Neural crest cell (in vitro differentiated cells): ENCODE measurements at regions not wholly inside any gene's neighbourhood (a gene's known extent, or its start where the extent isn't known, plus 50 kb on each side); places are given as distances from the start of the nearest gene placed in this dataset.

Experiments used
- DNase-seq: peaks from one replicate; pipeline ENCODE4 v3.0.0; 2021; ENCODE audit warnings: low read depth, mixed read lengths, low spot score
- H3K27ac Mint-ChIP-seq: one replicate; pipeline ENCODE4 v1.8.0; 2021; ENCODE audit warnings: mild to moderate bottlenecking, mixed read lengths; ENCODE audit not compliant: unreplicated experiment
- H3K27me3 Mint-ChIP-seq: 2 replicates; pipeline ENCODE4 v1.8.0; 2021; ENCODE audit warnings: low read depth, mild to moderate bottlenecking, mixed read lengths
- H3K36me3 Mint-ChIP-seq: 2 replicates; pipeline ENCODE4 v1.8.0; 2021; ENCODE audit warnings: low read depth, mild to moderate bottlenecking, mixed read lengths
- H3K4me1 Mint-ChIP-seq: 2 replicates; pipeline ENCODE4 v1.8.0; 2021; ENCODE audit warnings: mixed read lengths
- H3K4me3 Mint-ChIP-seq: one replicate; pipeline ENCODE4 v1.8.0; 2021; ENCODE audit warnings: mild to moderate bottlenecking, mixed read lengths
- H3K9me3 Mint-ChIP-seq: 2 replicates; pipeline ENCODE4 v1.8.0; 2021; ENCODE audit warnings: mixed read lengths
- CTCF ChIP-seq: fragments of 200-600 bp; sonication (generic); conservative IDR thresholded peaks from 2 replicates; pipeline ENCODE4 v1.5.0; 2021; ENCODE audit warnings: antibody characterized with exemption, mild to moderate bottlenecking

- H3K27ac Mint-ChIP-seq = no peak overlapping the region
- no peak for DNase-seq
- H3K27me3 Mint-ChIP-seq = no peaks in the 10 kb centered on the region
- H3K9me3 Mint-ChIP-seq = peaks cover 3% of the 10 kb centered on the region
- H3K4me3 Mint-ChIP-seq = no peak overlapping the region
- H3K36me3 Mint-ChIP-seq = no peaks in the 10 kb centered on the region
- no peak for TF ChIP-seq CTCF
- no peaks in the 10 kb centered on the region for H3K4me1 Mint-ChIP-seq
These were observed 52.5 kb upstream of the C11orf58 start for GRCh38 chr11:16685914-16686313.

GRCh38 chr11:16678466-16679116 lies 59.9 kb upstream of the C11orf58 start:
- H3K36me3 Mint-ChIP-seq = peaks cover 4% of the 10 kb centered on the region
- no peak overlapping the region for H3K27ac Mint-ChIP-seq
- H3K9me3 Mint-ChIP-seq = peaks cover 10% of the 10 kb centered on the region
- no peak overlapping the region for H3K4me3 Mint-ChIP-seq
- DNase-seq = no peak
- no peaks in the 10 kb centered on the region for H3K4me1 Mint-ChIP-seq
- no peaks in the 10 kb centered on the region for H3K27me3 Mint-ChIP-seq
- TF ChIP-seq CTCF = no peak

- H3K27ac Mint-ChIP-seq = no peak overlapping the region
- TF ChIP-seq CTCF = no peak
These were observed 68.5 kb upstream of the C11orf58 start for GRCh38 chr11:16669799-16670415.

GRCh38 chr11:16632295-16633200 lies 105.9 kb upstream of the C11orf58 start:
- Mint-ChIP-seq H3K27me3 (no peaks in the 10 kb centered on the region), H3K27ac (no peak overlapping the region), H3K9me3 (peaks cover 44% of the 10 kb centered on the region), H3K4me3 (no peak overlapping the region), H3K4me1 (peaks cover 20% of the 10 kb centered on the region), H3K36me3 (peaks cover 27% of the 10 kb centered on the region)
- no peak for DNase-seq
- peak; percentile 55 for TF ChIP-seq CTCF

More at GRCh38 chr11:16669799-16670415, 68.5 kb upstream of the C11orf58 start:
- DNase-seq = no peak
- no peaks in the 10 kb centered on the region for H3K27me3 Mint-ChIP-seq
- peaks cover 25% of the 10 kb centered on the region for H3K36me3 Mint-ChIP-seq
- peaks cover 18% of the 10 kb centered on the region for H3K9me3 Mint-ChIP-seq
- H3K4me1 Mint-ChIP-seq = no peaks in the 10 kb centered on the region
- no peak overlapping the region for H3K4me3 Mint-ChIP-seq

- no peaks in the 10 kb centered on the region for H3K27me3 Mint-ChIP-seq
- H3K9me3 Mint-ChIP-seq = peaks cover 44% of the 10 kb centered on the region
- no peak for DNase-seq
- peak overlapping the region; percentile 16 for H3K4me3 Mint-ChIP-seq
- H3K4me1 Mint-ChIP-seq = peaks cover 20% of the 10 kb centered on the region
- no peak for TF ChIP-seq CTCF
- peaks cover 24% of the 10 kb centered on the region for H3K36me3 Mint-ChIP-seq
- H3K27ac Mint-ChIP-seq = no peak overlapping the region
These were observed 107.8 kb upstream of the C11orf58 start for GRCh38 chr11:16630651-16631050.
